MM.1S (cell line): ENCODE measurements at regions not wholly inside any gene's neighbourhood (a gene's known extent, or its start where the extent isn't known, plus 50 kb on each side); places are given as distances from the start of the nearest gene placed in this dataset.

Experiments used
- EZH2 ChIP-seq: fragments of 300-600 bp; sonication (generic); optimal IDR thresholded peaks from 2 replicates; pipeline ENCODE3; 2017; ENCODE audit warnings: low read depth, mild to moderate bottlenecking, antibody characterized with exemption, low read length, mixed read lengths
- EZH2phosphoT487 ChIP-seq: fragments of 300-600 bp; sonication (generic); IDR thresholded peaks from 2 replicates; pipeline ENCODE4 v1.6.1; 2018; ENCODE audit warnings: antibody characterized with exemption, low read length
- TF ChIP-seq, protein P1 (sequence below): fragments of 300-600 bp; sonication (generic); IDR thresholded peaks from 2 replicates; pipeline ENCODE4 v1.5.1; 2016; ENCODE audit warnings: antibody characterized with exemption, low read length, mixed read lengths

DNA sequence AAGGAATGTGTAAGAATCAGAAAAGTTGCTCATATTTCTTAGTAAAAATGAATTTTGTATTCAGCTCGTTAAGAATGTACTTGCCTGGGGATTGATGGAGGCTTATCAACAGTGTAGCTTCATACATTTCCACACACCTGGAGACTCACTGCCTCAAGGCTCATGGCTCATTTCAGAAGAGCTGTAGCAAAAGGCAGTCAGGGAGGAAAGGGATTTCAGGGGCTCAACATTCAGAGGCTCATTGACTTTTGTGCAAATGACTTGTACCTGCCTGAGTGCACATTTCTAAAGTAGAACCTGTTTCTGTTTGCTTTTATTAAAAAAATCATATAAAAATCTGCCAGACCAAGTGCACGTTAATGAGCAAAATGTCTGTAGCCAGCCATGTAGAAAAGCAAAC, 304.4 kb downstream of the KCNS3 start:
- TF ChIP-seq, protein P1, sequence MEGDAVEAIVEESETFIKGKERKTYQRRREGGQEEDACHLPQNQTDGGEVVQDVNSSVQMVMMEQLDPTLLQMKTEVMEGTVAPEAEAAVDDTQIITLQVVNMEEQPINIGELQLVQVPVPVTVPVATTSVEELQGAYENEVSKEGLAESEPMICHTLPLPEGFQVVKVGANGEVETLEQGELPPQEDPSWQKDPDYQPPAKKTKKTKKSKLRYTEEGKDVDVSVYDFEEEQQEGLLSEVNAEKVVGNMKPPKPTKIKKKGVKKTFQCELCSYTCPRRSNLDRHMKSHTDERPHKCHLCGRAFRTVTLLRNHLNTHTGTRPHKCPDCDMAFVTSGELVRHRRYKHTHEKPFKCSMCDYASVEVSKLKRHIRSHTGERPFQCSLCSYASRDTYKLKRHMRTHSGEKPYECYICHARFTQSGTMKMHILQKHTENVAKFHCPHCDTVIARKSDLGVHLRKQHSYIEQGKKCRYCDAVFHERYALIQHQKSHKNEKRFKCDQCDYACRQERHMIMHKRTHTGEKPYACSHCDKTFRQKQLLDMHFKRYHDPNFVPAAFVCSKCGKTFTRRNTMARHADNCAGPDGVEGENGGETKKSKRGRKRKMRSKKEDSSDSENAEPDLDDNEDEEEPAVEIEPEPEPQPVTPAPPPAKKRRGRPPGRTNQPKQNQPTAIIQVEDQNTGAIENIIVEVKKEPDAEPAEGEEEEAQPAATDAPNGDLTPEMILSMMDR: no peak
- no peak for TF ChIP-seq EZH2
- no peak for TF ChIP-seq EZH2phosphoT487
